Stimulated activated naive CD8-positive, alpha-beta T cell treated with anti-CD3 and anti-CD28 coated beads, Interleukin-15, amount 100 ng/mL, for 72 hours (primary cell): ENCODE measurements at regions not wholly inside any gene's neighbourhood (a gene's known extent, or its start where the extent isn't known, plus 50 kb on each side); places are given as distances from the start of the nearest gene placed in this dataset.

Experiments used
- ATAC-seq: fragments of 150-1000 bp; cut with Tn5 transposase; 2 replicates; pipeline ENCODE4 v1.10.0; 2021; ENCODE audit warnings: mild to moderate bottlenecking, moderate library complexity
- DNase-seq, 2 donors: peaks; one replicate each; pipeline ENCODE4 v3.0.0; 2021 to 2022
- H3K27ac Mint-ChIP-seq, 2 donors: one replicate each; pipeline ENCODE4 v1.8.0; 2022; ENCODE audit warnings: mild to moderate bottlenecking in 2 of 2, mixed read lengths in 2 of 2, moderate library complexity in 2 of 2
- H3K27me3 Mint-ChIP-seq: one replicate; pipeline ENCODE4 v1.8.0; 2022; ENCODE audit warnings: mixed read lengths
- H3K4me1 Mint-ChIP-seq: one replicate; pipeline ENCODE4 v1.8.0; 2022; ENCODE audit warnings: mild to moderate bottlenecking, mixed read lengths
- H3K4me3 Mint-ChIP-seq, 2 donors: one replicate each; pipeline ENCODE4 v1.8.0; 2022; ENCODE audit warnings: mild to moderate bottlenecking in 2 of 2, mixed read lengths in 2 of 2, moderate library complexity in 1 of 2
- H3K9me3 Mint-ChIP-seq, 2 donors: one replicate each; pipeline ENCODE4 v1.8.0; 2022; ENCODE audit warnings: mixed read lengths in 2 of 2

DNA sequence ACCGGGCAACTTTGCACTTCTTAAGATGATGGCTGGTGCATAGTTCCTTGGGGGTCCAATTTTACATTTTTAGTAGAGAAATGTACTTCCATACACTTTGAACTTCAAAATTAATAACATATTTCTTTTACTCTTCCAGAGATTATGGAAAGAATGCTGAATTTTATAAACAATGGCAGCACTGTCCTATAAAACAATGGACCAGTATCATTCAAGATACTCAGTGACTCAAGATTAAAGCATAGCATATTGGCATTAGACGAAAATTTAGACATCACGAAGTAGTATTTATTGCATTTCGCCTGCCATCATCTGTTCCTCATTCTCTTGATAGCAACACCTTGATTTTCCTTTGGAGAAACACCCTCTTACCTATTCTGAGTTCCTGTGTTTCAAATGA is 118.3 kb upstream of the ATF7IP start:
- H3K4me3 Mint-ChIP-seq, result no peak overlapping the region
- H3K9me3 Mint-ChIP-seq, result peaks cover 8 to 16% of the 10 kb centered on the region in 2 donors
- ATAC-seq, result no peak
- H3K27me3 Mint-ChIP-seq, result no peaks in the 10 kb centered on the region
- DNase-seq, result no peak
- no peak overlapping the region for H3K27ac Mint-ChIP-seq
- peaks cover 6% of the 10 kb centered on the region for H3K4me1 Mint-ChIP-seq

DNA sequence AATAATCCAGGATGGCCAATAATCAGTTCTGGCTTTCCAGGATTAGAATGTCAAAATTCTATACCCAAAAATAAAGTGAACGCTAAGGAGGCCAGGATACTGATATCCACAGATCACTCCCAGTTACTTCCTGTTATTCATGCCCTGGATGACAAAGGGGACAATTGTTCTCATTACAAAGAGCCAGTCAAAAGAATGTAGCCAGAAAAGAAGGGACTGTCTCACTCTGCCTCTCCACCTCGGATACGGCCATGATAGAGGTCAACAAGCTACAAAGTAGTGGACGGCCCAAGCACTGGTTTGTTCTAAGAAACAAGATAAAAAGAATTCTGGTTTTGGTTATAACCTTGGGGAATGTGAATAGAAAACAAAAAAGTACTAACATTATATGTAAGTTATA is 116.1 kb upstream of the ATF7IP start:
- Mint-ChIP-seq H3K27ac (no peak overlapping the region), H3K9me3 (peaks cover 3 to 7% of the 10 kb centered on the region in 2 donors), H3K4me1 (peaks cover 13% of the 10 kb centered on the region), H3K4me3 (no peak overlapping the region), H3K27me3 (no peaks in the 10 kb centered on the region)
- no peak for ATAC-seq
- no peak for DNase-seq

DNA sequence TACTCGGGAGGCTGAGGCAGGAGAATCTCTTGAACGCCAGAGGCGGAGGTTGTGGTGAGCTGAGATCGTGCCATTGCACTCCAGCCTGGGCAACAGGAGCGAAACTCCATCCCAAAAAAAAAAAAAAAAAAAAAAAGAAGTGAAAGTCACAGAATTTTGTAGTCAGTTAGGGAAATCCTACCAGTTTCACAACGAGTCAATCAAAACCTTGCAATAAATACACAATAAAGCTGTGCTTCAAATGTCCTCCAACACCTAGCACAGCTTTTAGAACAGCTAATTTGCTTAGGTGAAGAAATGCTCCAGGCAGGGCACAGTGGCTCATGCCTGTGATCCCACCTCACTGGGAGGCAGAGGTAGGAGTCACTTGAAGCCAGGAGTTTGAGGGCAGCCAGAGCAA is 112.8 kb upstream of the ATF7IP start:
- peak overlapping the region in 1 of 2 donors; percentile 12 for H3K4me3 Mint-ChIP-seq
- H3K4me1 Mint-ChIP-seq, result peaks cover 45% of the 10 kb centered on the region
- peaks cover 8 to 13% of the 10 kb centered on the region in 2 donors for H3K9me3 Mint-ChIP-seq
- DNase-seq (no peak), ATAC-seq (no peak)
- H3K27me3 Mint-ChIP-seq, result no peaks in the 10 kb centered on the region
- H3K27ac Mint-ChIP-seq, result peak overlapping the region in 1 of 2 donors; percentile 82

DNA sequence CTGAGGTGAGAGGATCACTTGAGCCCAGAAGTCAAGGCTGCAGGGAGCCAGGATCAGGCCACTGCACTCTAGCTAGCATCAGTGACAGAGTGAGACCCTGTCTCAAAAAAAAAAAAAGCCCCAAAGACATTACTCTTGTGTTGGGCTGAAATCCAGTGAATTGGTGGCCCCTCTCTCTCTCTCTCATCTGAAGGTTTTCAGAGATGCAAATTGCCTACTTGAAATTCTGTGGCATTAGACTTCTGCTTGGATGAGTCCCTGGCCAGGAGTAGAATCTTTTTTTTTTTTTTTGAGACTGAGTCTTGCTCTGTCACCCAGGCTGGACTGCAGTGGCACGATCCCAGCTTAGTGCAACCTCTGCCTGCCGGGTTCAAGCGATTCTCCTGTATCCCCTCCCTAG is 112.0 kb upstream of the ATF7IP start:
- Mint-ChIP-seq H3K9me3 (peaks cover 15 to 16% of the 10 kb centered on the region in 2 donors), H3K27ac (no peak overlapping the region), H3K27me3 (no peaks in the 10 kb centered on the region), H3K4me3 (no peak overlapping the region), H3K4me1 (peaks cover 53% of the 10 kb centered on the region)
- DNase-seq (no peak), ATAC-seq (no peak)

DNA sequence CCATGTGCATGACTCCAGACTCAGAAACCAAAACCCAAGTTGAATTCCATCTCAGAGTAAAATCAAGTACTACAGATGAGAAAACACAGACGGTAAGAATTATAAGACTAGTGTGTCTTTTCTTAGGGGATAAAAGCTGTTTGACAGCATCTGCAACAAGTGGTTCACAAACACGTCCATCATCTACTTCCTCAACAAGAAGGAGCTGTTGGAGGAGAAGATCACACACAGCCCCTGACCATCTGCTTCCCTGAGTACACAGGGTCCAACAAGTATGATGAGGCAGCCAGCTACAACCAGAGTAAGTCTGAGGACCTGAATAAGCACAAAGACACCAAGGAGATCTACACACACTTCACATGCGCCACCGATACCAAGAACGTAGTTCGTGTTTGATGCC is 110.7 kb upstream of the ATF7IP start:
- peaks cover 59% of the 10 kb centered on the region for H3K4me1 Mint-ChIP-seq

DNA sequence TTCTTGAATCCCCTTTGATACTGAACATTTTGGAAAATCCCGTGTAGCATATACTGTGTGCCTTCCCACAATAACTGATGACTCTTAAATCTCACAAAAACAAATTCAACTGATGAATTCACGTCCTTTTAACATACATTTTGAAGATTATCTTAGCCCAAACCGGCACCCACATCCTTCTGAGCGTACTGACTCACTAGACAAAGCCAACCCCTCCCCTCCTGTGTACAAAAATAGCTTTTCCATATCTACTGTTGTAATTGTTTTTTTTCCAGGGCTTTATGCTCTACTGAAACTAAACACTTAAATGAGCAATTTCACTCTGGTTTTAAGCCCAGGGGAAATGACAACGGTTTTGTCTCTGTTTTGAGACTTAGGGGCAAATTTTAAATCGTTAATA is 109.4 kb upstream of the ATF7IP start:
- peak; percentile 67 for ATAC-seq
- H3K9me3 Mint-ChIP-seq, result peaks cover 15 to 21% of the 10 kb centered on the region in 2 donors
- peak overlapping the region; percentile 71 to 83 for H3K4me3 Mint-ChIP-seq
- DNase-seq, result peak in 1 of 2 donors; percentile 59
- peak overlapping the region; percentile 98 to 100 for H3K27ac Mint-ChIP-seq
- peaks cover 59% of the 10 kb centered on the region for H3K4me1 Mint-ChIP-seq
- no peaks in the 10 kb centered on the region for H3K27me3 Mint-ChIP-seq

More for the DNA sequence above, 110.7 kb upstream of the ATF7IP start:
- ATAC-seq (no peak), DNase-seq (no peak)
- H3K27me3 Mint-ChIP-seq, result no peaks in the 10 kb centered on the region
- no peak overlapping the region for H3K27ac Mint-ChIP-seq
- no peak overlapping the region for H3K4me3 Mint-ChIP-seq
- H3K9me3 Mint-ChIP-seq, result peaks cover 18 to 21% of the 10 kb centered on the region in 2 donors

DNA sequence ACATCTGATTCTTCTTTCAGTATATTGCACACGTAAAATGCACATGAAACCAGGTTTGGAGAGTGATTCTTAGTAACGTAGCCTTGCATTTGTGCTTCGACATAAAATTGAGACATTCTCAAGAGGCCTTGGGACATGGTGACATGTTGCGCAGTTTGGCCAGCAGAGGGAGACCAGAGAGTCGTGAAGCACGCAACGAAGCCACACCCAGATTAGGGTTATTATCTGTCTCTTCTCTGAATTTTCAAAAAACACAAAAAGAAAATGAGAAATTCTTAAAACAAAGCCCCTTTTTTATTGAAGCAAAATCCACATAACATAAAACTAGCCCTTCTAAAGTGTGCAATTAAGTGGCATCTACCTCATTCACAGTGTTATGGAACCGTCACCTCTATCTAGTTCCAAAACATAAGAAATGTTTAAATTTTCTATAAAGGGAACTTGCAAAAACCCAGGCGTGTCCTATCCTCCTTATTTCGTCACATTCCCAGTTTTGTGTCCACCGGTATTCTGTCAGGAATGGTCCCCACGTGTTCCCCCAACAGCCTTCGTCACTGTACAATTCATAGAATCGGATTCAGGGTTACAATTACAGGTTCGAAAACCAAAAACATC is 108.8 kb upstream of the ATF7IP start:
- peak overlapping the region; percentile 71 to 83 for H3K4me3 Mint-ChIP-seq
- H3K27ac Mint-ChIP-seq, result peak overlapping the region; percentile 98 to 100
- peak; percentile 67 to 82 for DNase-seq
- H3K27me3 Mint-ChIP-seq, result no peaks in the 10 kb centered on the region
- H3K4me1 Mint-ChIP-seq, result peaks cover 57% of the 10 kb centered on the region
- peaks cover 15 to 21% of the 10 kb centered on the region in 2 donors for H3K9me3 Mint-ChIP-seq
- peak; percentile 63 for ATAC-seq

DNA sequence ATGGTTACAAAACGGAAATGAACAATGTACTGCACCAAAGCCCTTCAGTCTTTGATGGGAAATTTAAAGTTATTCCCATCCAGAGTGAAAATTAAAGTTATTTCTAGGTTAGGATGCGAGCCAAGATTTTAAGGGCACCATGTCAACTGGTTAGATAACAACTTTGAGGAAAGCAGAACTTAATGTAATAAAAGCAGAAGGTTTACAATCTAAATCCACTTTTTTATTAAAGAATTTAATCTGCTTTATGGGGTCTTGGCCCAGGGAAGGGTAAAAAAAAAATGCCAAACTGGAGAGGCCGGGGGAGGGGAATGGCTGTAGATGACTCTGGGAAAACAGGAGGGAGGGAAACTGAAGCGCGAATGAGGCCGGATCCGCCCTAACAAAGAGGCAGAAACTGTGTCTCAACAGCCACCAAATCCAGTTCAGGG is 108.2 kb upstream of the ATF7IP start:
- no peak for ATAC-seq
- H3K27ac Mint-ChIP-seq, result peak overlapping the region; percentile 98 to 100
- peak overlapping the region; percentile 71 to 83 for H3K4me3 Mint-ChIP-seq
- no peaks in the 10 kb centered on the region for H3K27me3 Mint-ChIP-seq
- H3K4me1 Mint-ChIP-seq, result peaks cover 53% of the 10 kb centered on the region
- DNase-seq, result no peak
- H3K9me3 Mint-ChIP-seq, result peaks cover 15 to 21% of the 10 kb centered on the region in 2 donors

DNA sequence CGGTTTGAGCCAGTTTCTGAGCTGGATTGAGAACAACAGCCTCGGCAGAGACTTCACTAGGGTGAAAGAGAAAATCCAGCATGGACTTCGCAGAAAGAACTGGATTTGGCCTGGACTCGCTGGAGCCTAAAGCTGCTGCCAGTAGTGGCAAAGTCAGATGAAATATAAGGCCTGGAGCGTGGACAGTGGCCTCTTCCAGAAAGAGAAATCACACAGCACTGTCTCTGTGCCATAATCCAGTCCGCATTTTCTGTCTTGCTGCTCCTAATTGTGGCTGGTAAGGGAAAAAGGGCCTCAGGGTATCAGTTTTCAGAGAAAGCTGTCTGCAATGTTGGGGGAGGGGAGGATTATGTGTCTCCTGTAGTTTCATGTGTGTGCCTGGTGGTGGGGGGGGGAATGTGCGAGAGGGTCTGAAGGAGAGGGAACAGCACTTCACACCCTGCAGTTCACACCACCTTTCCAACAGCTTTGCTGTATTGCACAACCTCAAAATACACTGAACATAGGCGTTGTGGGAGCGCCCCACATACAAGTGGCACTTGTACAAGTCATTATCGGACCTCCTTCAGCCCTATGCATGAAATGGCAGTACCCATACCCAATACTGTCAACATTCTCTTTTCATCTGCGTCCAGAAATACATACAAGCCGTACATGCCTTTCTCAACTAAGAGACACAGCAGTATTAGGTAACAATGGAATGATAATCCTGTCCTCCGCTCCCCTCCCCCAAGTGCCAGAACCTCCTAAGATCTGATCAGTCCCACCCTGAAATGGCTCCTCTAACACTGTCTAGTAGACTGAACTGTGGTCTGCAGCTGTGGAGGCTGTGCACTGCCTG is 107.5 kb upstream of the ATF7IP start:
- H3K4me1 Mint-ChIP-seq, result peaks cover 50% of the 10 kb centered on the region
- H3K9me3 Mint-ChIP-seq, result peaks cover 15 to 21% of the 10 kb centered on the region in 2 donors
- DNase-seq (peak; percentile 87 to 92), ATAC-seq (peak; percentile 85)
- peak overlapping the region; percentile 71 to 83 for H3K4me3 Mint-ChIP-seq
- no peaks in the 10 kb centered on the region for H3K27me3 Mint-ChIP-seq
- peak overlapping the region; percentile 98 to 100 for H3K27ac Mint-ChIP-seq

DNA sequence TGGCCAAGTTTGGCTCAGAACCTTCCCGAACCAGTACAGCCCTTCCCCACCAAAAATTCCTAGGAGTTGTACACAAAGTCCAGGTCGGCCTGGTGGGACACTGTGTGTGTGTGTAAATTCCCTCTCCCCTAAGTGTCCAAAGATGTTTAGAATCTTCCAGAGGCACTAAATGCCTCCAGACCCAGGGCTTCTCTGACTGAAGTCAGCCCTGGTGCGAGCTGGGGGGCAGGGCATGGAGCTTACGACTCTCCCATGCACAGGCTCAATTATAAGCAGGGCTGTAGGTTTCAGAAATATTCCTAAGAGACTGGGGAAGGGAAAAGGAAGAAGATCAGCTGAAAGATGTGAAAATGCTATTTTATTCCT is 106.9 kb upstream of the ATF7IP start:
- H3K4me1 Mint-ChIP-seq, result peaks cover 46% of the 10 kb centered on the region
- H3K27ac Mint-ChIP-seq, result peak overlapping the region in 1 of 2 donors; percentile 100
- DNase-seq, result no peak
- peak overlapping the region; percentile 71 to 83 for H3K4me3 Mint-ChIP-seq
- peaks cover 15 to 21% of the 10 kb centered on the region in 2 donors for H3K9me3 Mint-ChIP-seq
- ATAC-seq, result no peak
- H3K27me3 Mint-ChIP-seq, result no peaks in the 10 kb centered on the region

DNA sequence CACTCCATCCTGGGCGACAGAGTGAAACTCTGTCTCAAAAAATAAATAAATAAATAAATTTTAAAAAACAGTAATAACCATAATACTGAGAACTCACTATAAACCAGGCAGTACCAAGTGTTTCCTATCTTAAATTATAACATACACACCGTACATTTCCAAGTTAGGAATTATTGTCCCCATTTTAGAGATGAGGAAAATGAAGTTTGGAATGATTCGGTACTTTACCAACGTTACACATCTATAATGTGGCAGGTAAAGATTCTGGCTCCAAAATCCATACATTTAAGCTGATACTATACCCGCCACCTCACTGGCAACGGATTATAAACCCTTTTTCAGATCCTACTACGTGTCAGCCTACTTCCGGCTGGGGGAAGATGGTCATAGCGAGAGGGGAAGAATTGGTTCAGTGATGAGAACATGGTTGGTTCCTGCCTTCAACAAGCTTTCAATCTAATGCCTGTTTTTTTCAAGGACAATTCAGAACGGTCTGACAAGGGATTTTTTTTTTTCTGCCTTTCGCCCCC is 105.9 kb upstream of the ATF7IP start:
- no peak overlapping the region for H3K27ac Mint-ChIP-seq
- DNase-seq (no peak), ATAC-seq (no peak)
- peaks cover 46% of the 10 kb centered on the region for H3K4me1 Mint-ChIP-seq
- H3K9me3 Mint-ChIP-seq, result peaks cover 16 to 23% of the 10 kb centered on the region in 2 donors
- H3K27me3 Mint-ChIP-seq, result no peaks in the 10 kb centered on the region
- H3K4me3 Mint-ChIP-seq, result no peak overlapping the region

DNA sequence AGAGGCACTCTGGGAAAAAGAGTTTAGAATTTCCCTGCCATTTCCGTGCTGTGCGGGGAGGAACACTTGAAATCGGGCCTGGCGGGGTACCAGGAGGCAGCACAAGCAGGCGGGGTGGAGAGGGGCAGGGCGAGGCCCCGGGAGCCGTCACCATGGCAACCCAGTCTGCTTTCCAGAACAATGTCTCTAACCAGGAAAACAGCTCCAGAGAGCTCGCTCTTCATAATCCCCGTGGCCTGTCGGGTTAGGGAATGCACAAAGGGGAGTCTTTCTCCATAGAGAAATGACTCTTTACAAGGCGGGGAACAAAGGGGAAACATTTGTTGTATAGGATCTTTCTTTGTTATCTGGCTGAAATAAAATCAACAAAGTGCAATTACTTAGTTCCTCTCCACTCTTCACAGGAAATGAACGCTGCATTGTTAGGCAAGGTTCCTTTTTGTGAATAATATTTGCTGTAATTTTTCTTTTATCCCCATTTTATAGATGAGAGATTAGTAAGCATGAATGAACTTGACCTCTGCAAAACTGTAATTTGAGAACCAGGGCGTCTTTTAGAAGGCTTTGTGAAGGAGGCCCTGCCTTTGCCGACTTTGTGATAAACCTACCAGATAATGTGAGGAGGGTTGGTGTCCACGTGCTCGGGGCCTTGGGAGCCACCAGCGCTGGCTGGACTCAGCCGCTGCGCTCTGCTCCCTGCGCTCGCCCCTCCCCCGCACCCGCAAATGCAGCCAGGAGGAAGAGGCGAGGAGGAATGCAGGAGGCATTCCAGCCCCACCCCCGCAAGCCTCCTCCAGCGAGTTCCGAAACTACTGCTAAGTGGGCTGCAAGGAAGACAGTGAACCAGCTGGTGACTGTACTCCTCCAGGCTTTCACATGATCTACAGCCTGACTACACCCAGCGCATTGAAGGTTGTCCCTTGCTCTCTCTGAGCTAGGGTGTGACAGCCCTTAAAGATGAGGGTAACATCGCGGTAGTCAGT is 105.2 kb upstream of the ATF7IP start:
- DNase-seq (no peak), ATAC-seq (no peak)
- peaks cover 12 to 20% of the 10 kb centered on the region in 2 donors for H3K9me3 Mint-ChIP-seq
- H3K4me1 Mint-ChIP-seq, result peaks cover 38% of the 10 kb centered on the region
- no peak overlapping the region for H3K4me3 Mint-ChIP-seq
- no peaks in the 10 kb centered on the region for H3K27me3 Mint-ChIP-seq
- no peak overlapping the region for H3K27ac Mint-ChIP-seq

DNA sequence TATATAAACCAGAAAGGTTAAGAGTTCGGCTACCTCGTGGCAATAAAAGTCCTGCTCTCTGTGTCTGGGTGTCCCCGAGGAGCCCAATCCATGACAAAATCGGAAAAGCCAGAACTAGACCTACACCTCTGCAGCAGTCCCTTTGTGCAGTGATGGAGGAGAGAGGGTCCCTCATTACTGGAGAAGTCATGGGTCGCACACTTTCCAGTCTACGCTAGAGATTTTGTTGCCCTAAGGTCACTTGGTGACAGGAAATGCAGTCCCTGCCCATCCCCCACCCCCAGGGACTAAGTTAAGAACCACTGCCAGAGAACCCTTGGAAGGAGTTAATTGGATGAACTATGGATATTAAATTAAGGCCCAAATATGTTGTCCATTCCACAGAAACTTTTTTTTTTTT is 104.4 kb upstream of the ATF7IP start:
- no peak overlapping the region for H3K27ac Mint-ChIP-seq
- H3K9me3 Mint-ChIP-seq, result peaks cover 10 to 20% of the 10 kb centered on the region in 2 donors
- H3K27me3 Mint-ChIP-seq, result no peaks in the 10 kb centered on the region
- H3K4me1 Mint-ChIP-seq, result peaks cover 30% of the 10 kb centered on the region
- ATAC-seq, result no peak
- DNase-seq, result no peak
- no peak overlapping the region for H3K4me3 Mint-ChIP-seq

DNA sequence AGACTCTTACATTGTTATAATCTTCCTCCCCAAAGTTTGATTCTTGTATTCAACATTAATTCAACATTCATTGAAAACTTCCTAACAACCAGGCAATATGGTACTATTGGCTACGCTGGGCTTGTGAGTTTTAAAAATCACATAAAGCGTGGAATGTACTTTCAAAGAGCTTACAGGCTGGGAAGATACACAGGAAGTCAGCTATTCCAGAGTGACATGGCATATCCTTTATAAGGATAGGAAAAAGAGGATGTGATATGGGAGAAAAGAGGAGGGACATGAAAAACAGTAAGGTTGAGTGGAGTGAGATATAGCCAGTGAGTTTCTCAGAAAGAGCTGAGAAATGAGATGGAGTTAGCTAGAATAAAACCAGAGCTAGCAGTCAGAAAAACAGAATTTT is 103.6 kb upstream of the ATF7IP start:
- Mint-ChIP-seq H3K4me3 (no peak overlapping the region), H3K4me1 (peaks cover 23% of the 10 kb centered on the region), H3K27me3 (no peaks in the 10 kb centered on the region), H3K9me3 (peaks cover 10 to 20% of the 10 kb centered on the region in 2 donors), H3K27ac (no peak overlapping the region)
- ATAC-seq (no peak), DNase-seq (no peak)
